PC-9 (cell line): ENCODE measurements at regions not wholly inside any gene's neighbourhood (a gene's known extent, or its start where the extent isn't known, plus 50 kb on each side); places are given as distances from the start of the nearest gene placed in this dataset.

Experiments used
- CTCF ChIP-seq: fragments of 200-600 bp; sonication (generic); conservative IDR thresholded peaks from 2 replicates; pipeline ENCODE4 v1.6.1; 2017; ENCODE audit warnings: mixed run types, antibody characterized with exemption, mild to moderate bottlenecking, moderate library complexity
- EZH2 ChIP-seq: fragments of 200-600 bp; sonication (generic); IDR thresholded peaks from 2 replicates; pipeline ENCODE4 v1.8.0; 2017; ENCODE audit warnings: antibody characterized with exemption, low read depth

DNA sequence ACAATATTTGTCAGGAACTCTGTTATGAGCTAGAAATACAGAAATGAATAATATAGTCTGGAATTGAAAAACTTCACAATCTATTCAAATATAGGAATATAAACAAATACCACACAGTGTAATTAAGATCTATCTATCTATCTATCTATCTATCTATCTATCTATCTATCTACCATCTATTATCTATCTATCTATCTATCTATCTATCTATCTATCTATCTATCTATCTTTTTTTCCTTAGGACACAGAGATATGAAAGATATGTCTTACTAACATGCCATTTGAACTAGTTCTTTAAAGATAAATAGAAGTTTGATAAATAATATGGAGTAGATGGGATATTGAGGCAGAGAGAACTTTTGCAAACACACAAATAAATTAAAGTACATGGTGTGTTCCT, 357.8 kb downstream of the PARP8 start:
- TF ChIP-seq CTCF: no peak
- no peak for TF ChIP-seq EZH2
